GM12878 (cell line): ENCODE measurements at regions not wholly inside any gene's neighbourhood (a gene's known extent, or its start where the extent isn't known, plus 50 kb on each side); places are given as distances from the start of the nearest gene placed in this dataset.
"Not testable (repeated sequence)": the region's sequence is repeated elsewhere in the genome, so short reads cannot be mapped to it uniquely, and the experiment has no call there.

Source experiments
- ATAC-seq: fragments of 200-7000 bp; cut with Tn5 transposase; 3 replicates; pipeline ENCODE4 v1.9.1; 2020; ENCODE audit warnings: mild to moderate bottlenecking, moderate library complexity
- BruUV-seq: library from RNA; stranded (reverse); fragments of 400-500 nt; replicated peaks from 2 replicates; lab custom pipeline; 2021; lab: Mats Ljungman, UMichigan
- CTCF ChIA-PET: fragments of 300-600 bp; sonication (Branson Sonifier 250); formaldehyde crosslinking; extraction: SDS; loops from one replicate; lab custom pipeline; 2021; ENCODE audit warnings: inconsistent platforms; lab: Yijun Ruan, JAX
- POLR2A ChIA-PET: fragments of 350-600 bp; formaldehyde crosslinking; extraction: SDS; loops from one replicate; lab custom pipeline; 2021; ENCODE audit warnings: inconsistent platforms; lab: Charles Lee
- RAD21 ChIA-PET: fragments of 300-600 bp; sonication (Branson Sonifier 250); formaldehyde crosslinking; loops from one replicate; lab custom pipeline; 2023; ENCODE audit warnings: antibody characterized with exemption; ENCODE audit not compliant: unreplicated experiment; lab: Charles Lee
- SMC1A ChIA-PET: fragments of 300-600 bp; sonication (Branson Sonifier 250); formaldehyde crosslinking; loops from one replicate; lab custom pipeline; 2023; ENCODE audit not compliant: unreplicated experiment, uncharacterized antibody; lab: Charles Lee
- DNase-seq: peaks from one replicate; pipeline ENCODE4 v3.0.0-alpha.2; 2011; ENCODE audit warnings: low read depth, low spot score
- FAIRE-seq: peaks from 3 replicates; lab custom pipeline; 2011; peaks lifted over from hg19 to GRCh38; lab: Jason Lieb, UNC
- H2AFZ ChIP-seq: 2 replicates; pipeline ENCODE4 v1.6.0; 2011; ENCODE audit warnings: low read depth, low read length, control low read depth; ENCODE audit not compliant: control insufficient read depth
- H3K27ac ChIP-seq: 2 replicates; pipeline ENCODE4 v1.5.1; 2011; ENCODE audit warnings: control low read depth; ENCODE audit not compliant: control insufficient read depth, insufficient read depth
- H3K27me3 ChIP-seq, 2 experiments: replicated peaks in 1 of 2; 2 replicates each; pipeline versions ENCODE4 v1.6.0 to v1.6.1; 2011; ENCODE audit warnings: low read length in 1 of 2; ENCODE audit not compliant: control insufficient read depth in 2 of 2, insufficient read depth in 2 of 2
- H3K36me3 ChIP-seq, 2 experiments: 2 replicates each; pipeline ENCODE4 v1.5.1; 2011; ENCODE audit warnings: low read length in 1 of 2; ENCODE audit not compliant: control insufficient read depth in 2 of 2, insufficient read depth in 2 of 2
- H3K4me1 ChIP-seq: 2 replicates; pipeline ENCODE4 v1.6.1; 2011; ENCODE audit warnings: mild to moderate bottlenecking, low read length, moderate library complexity, mixed read lengths; ENCODE audit not compliant: control insufficient read depth, insufficient read depth
- H3K4me2 ChIP-seq: 2 replicates; pipeline ENCODE4 v1.6.0; 2011; ENCODE audit warnings: control low read depth; ENCODE audit not compliant: control insufficient read depth, insufficient read depth
- H3K4me3 ChIP-seq: fragments of 200-600 bp; sonication (generic); 2 replicates; pipeline ENCODE4 v1.5.1; 2016
- H3K79me2 ChIP-seq: 2 replicates; pipeline ENCODE4 v1.6.0; 2011; ENCODE audit warnings: low read length; ENCODE audit not compliant: control insufficient read depth, insufficient read depth
- H3K9ac ChIP-seq: 2 replicates; pipeline ENCODE4 v1.8.0; 2011; ENCODE audit warnings: low read length, control low read depth, mixed read lengths; ENCODE audit not compliant: control insufficient read depth, insufficient read depth
- H3K9me3 ChIP-seq: replicated peaks from 3 replicates; pipeline ENCODE4 v1.5.1; 2011; ENCODE audit warnings: mild to moderate bottlenecking, low read length; ENCODE audit not compliant: control insufficient read depth, insufficient read depth
- H4K20me1 ChIP-seq: 2 replicates; pipeline ENCODE4 v1.6.0; 2011; ENCODE audit not compliant: control insufficient read depth, insufficient read depth
- RBBP5 ChIP-seq: fragments of 200-600 bp; sonication (generic); conservative IDR thresholded peaks from 2 replicates; pipeline ENCODE4 v1.6.1; 2016
- ZNF622 ChIP-seq: fragments of 450-650 bp; IDR thresholded peaks from 2 replicates; pipeline ENCODE4 v1.6.1; 2017; ENCODE audit warnings: mild to moderate bottlenecking, inconsistent platforms
- WGBS: methylation state at CpG from one replicate; pipeline ENCODE4 v1.1.6; 2016; ENCODE audit warnings: low lambda C conversion rate; ENCODE audit not compliant: insufficient replicate concordance, insufficient coverage; ENCODE audit errors: missing lambda C conversion rate; 5-methylcytosine and 5-hydroxymethylcytosine counted together
- in situ Hi-C: fragments of 300-500 bp; cut with MboI; formaldehyde crosslinking; loops from 9 replicates; pipeline ENCODE4 v1.14.3; 2018; ENCODE audit warnings: mixed read lengths
- intact Hi-C: fragments of 100-400 bp; cut with micrococcal nuclease; formaldehyde crosslinking; loops from one replicate; pipeline ENCODE4 v1.14.2; 2022; ENCODE audit not compliant: unreplicated experiment

DNA sequence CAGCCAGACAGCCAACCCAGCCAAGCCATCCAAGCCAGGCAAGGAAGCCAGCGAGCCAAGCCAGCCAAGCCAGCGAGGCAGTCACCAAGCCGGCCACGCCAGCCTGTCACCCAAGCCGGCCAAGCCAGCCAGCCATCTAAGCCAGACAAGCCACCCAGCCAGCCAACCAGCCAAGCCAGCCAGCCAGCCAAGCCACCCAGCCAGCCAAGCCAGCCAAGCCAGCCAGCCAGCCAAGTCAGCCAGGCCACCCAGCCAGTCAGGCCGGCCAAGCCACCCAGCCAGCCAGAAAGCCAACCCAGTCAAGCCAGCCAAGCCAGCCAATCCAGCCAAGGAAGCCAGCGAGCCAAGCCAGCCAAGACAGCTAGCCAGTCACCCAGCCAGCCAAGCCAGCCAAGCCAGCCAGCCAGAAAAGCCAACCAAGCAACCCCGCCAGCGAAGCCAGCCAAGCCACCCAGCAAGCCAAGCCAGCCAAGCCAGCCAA, 201.2 kb downstream of the GOLGA6L6 start:
- WGBS: 43% methylated on average over 9 of the region's 9 CpGs
- Histone ChIP-seq H3K9me3 (peaks cover 4% of the 10 kb centered on the region; the same call in 1 of the 3 replicates), H3K4me1 (no peaks in the 10 kb centered on the region), H3K9ac (no peak overlapping the region), H2AFZ (no peak overlapping the region), H3K4me2 (no peak overlapping the region), H4K20me1 (no peaks in the 10 kb centered on the region), H3K4me3 (no peak overlapping the region), H3K27ac (no peak overlapping the region), H3K79me2 (no peaks in the 10 kb centered on the region), H3K36me3 (no peaks in the 10 kb centered on the region), H3K27me3 (no peaks in the 10 kb centered on the region)
- intact Hi-C loops (no loop called here), in situ Hi-C loops (loop anchor here (10.0 kb wide), 1 partner anchor 1894 kb away; no protein-coding TSS in a partner anchor)
- FAIRE-seq (no peak), ATAC-seq (no peak), DNase-seq (no peak)
- ChIA-PET CTCF (no interaction called here), RAD21 (no interaction called here), POLR2A (no interaction called here), SMC1A (no interaction called here)
- TF ChIP-seq RBBP5: no peak
- no peak for TF ChIP-seq ZNF622
- BruUV-seq: no TSS peak

GRCh38 chr15:20339086-20339791, 202.4 kb downstream of the GOLGA6L6 start:
- H3K4me3 ChIP-seq, SMC1A ChIA-PET, H3K79me2 ChIP-seq, DNase-seq, intact Hi-C loops, ATAC-seq, H3K9me3 ChIP-seq, H2AFZ ChIP-seq, H3K4me2 ChIP-seq, H4K20me1 ChIP-seq, H3K27me3 ChIP-seq, CTCF ChIA-PET, H3K9ac ChIP-seq, H3K4me1 ChIP-seq, H3K27ac ChIP-seq, FAIRE-seq, BruUV-seq, H3K36me3 ChIP-seq, POLR2A ChIA-PET, in situ Hi-C loops, RAD21 ChIA-PET: not testable (repeated sequence)
- WGBS: 28% methylated on average over 17 of the region's 17 CpGs

DNA sequence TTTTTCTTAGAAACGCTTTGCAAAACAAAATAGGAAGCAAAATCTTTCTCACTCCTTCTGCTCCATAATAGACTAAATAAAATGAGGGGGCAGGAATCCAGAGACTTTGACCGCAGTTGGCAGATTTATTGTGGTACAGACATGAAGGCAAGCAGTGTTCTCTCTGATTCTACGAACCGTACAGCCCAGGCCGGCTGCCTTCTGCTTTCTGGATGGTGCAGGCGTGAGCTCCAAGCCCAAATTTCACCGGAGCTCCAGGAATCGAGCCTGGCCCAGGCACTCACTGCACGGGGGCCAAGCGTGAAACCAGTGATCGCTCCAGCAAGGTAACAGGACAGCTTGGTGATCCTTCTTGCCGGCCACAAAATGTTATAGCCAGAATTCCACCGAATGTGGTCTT, 202.9 kb downstream of the GOLGA6L6 start:
- RAD21 ChIA-PET, H3K9me3 ChIP-seq, intact Hi-C loops, H3K27ac ChIP-seq, FAIRE-seq, H3K9ac ChIP-seq, H3K4me3 ChIP-seq, H3K4me1 ChIP-seq, DNase-seq, H3K79me2 ChIP-seq, CTCF ChIA-PET, H3K4me2 ChIP-seq, in situ Hi-C loops, BruUV-seq, H3K36me3 ChIP-seq, H2AFZ ChIP-seq, ATAC-seq, POLR2A ChIA-PET, H4K20me1 ChIP-seq, SMC1A ChIA-PET, H3K27me3 ChIP-seq: not testable (repeated sequence)
- 65% methylated on average over 13 of the region's 13 CpGs for WGBS

GRCh38 chr15:20337238-20337637, 204.4 kb downstream of the GOLGA6L6 start:
- WGBS: 69% methylated on average over 5 of the region's 5 CpGs
- not testable (repeated sequence) for ATAC-seq

More at GRCh38 chr15:20337238-20337637, 204.4 kb downstream of the GOLGA6L6 start:
- H3K4me2 ChIP-seq, RAD21 ChIA-PET, H3K36me3 ChIP-seq, CTCF ChIA-PET, H3K4me3 ChIP-seq, intact Hi-C loops, FAIRE-seq, H3K9ac ChIP-seq, BruUV-seq, H3K9me3 ChIP-seq, H3K79me2 ChIP-seq, H3K27ac ChIP-seq, DNase-seq, H2AFZ ChIP-seq, in situ Hi-C loops, POLR2A ChIA-PET, H3K4me1 ChIP-seq, H3K27me3 ChIP-seq, SMC1A ChIA-PET, H4K20me1 ChIP-seq: not testable (repeated sequence)
